Bronchial epithelial cell (primary cell): ENCODE measurements at regions not wholly inside any gene's neighbourhood (a gene's known extent, or its start where the extent isn't known, plus 50 kb on each side); places are given as distances from the start of the nearest gene placed in this dataset.

Experiments
- DNase-seq: peaks from one replicate; pipeline ENCODE4 v3.0.0-alpha.2; 2010; ENCODE audit warnings: low read depth
- FAIRE-seq: peaks from 2 replicates; lab custom pipeline; 2011; peaks lifted over from hg19 to GRCh38; lab: Jason Lieb, UNC
- H3K27me3 ChIP-seq: 2 replicates; pipeline ENCODE4 v1.5.1; 2011; ENCODE audit warnings: low read length; ENCODE audit not compliant: control insufficient read depth, insufficient read depth
- H3K36me3 ChIP-seq: 2 replicates; pipeline ENCODE4 v1.5.1; 2011; ENCODE audit warnings: low read length; ENCODE audit not compliant: control insufficient read depth, insufficient read depth
- H3K4me3 ChIP-seq: 2 replicates; pipeline ENCODE4 v1.5.1; 2011; ENCODE audit warnings: mild to moderate bottlenecking, low read depth, low read length, control low read depth
- CTCF ChIP-seq: IDR thresholded peaks from 2 replicates; pipeline ENCODE4 v1.5.1; 2011; ENCODE audit warnings: mild to moderate bottlenecking, moderate library complexity, low read length, control low read depth, inconsistent platforms; ENCODE audit not compliant: insufficient read depth, severe bottlenecking

GRCh38 chrX:46036508-46036907 lies 508.7 kb downstream of the ZNF674 start:
- no peak for DNase-seq
- FAIRE-seq: no peak
- TF ChIP-seq CTCF: no peak
- Histone ChIP-seq H3K36me3 (no peaks in the 10 kb centered on the region), H3K4me3 (no peak overlapping the region), H3K27me3 (no peaks in the 10 kb centered on the region)

- FAIRE-seq: no peak
- TF ChIP-seq CTCF: no peak
- DNase-seq: no peak
Observed at GRCh38 chrX:46034868-46035267, 510.4 kb downstream of the ZNF674 start.

GRCh38 chrX:46029777-46030176 lies 515.4 kb downstream of the ZNF674 start:
- no peak overlapping the region for H3K4me3 ChIP-seq
- H3K27me3 ChIP-seq: no peaks in the 10 kb centered on the region
- DNase-seq (peak; percentile 56), FAIRE-seq (no peak)
- no peaks in the 10 kb centered on the region for H3K36me3 ChIP-seq
- TF ChIP-seq CTCF: no peak

More at GRCh38 chrX:46034868-46035267, 510.4 kb downstream of the ZNF674 start:
- Histone ChIP-seq H3K36me3 (no peaks in the 10 kb centered on the region), H3K27me3 (no peaks in the 10 kb centered on the region), H3K4me3 (no peak overlapping the region)

- no peak for TF ChIP-seq CTCF
- no peaks in the 10 kb centered on the region for H3K27me3 ChIP-seq
- FAIRE-seq (no peak), DNase-seq (no peak)
- no peak overlapping the region for H3K4me3 ChIP-seq
- no peaks in the 10 kb centered on the region for H3K36me3 ChIP-seq
Observed at GRCh38 chrX:46016296-46016695, 528.9 kb downstream of the ZNF674 start.

- no peaks in the 10 kb centered on the region for H3K36me3 ChIP-seq
- FAIRE-seq: no peak
- no peaks in the 10 kb centered on the region for H3K27me3 ChIP-seq
- peak; percentile 31 for DNase-seq
- no peak overlapping the region for H3K4me3 ChIP-seq
- no peak for TF ChIP-seq CTCF
Observed at GRCh38 chrX:46015653-46016052, 529.6 kb downstream of the ZNF674 start.

- DNase-seq (peak; percentile 44), FAIRE-seq (no peak)
- no peak for TF ChIP-seq CTCF
- Histone ChIP-seq H3K4me3 (no peak overlapping the region), H3K36me3 (no peaks in the 10 kb centered on the region), H3K27me3 (no peaks in the 10 kb centered on the region)
Observed at GRCh38 chrX:45992402-45993123, 552.7 kb downstream of the ZNF674 start.
